Breast epithelium (tissue), 3 donors: ENCODE measurements at regions not wholly inside any gene's neighbourhood (a gene's known extent, or its start where the extent isn't known, plus 50 kb on each side); places are given as distances from the start of the nearest gene placed in this dataset.

Experiments used
- CTCF ChIP-seq, 3 donors: fragments of 450-650 bp; IDR thresholded peaks; one replicate each; pipeline ENCODE4 v1.5.1; 2016 to 2017; ENCODE audit warnings: antibody characterized with exemption in 3 of 3, mild to moderate bottlenecking in 3 of 3, moderate library complexity in 3 of 3
- POLR2A ChIP-seq: fragments of 450-650 bp; IDR thresholded peaks from one replicate; pipeline ENCODE4 v1.6.1; 2016; ENCODE audit warnings: antibody characterized with exemption, mild to moderate bottlenecking, moderate library complexity
- POLR2AphosphoS5 ChIP-seq, 3 donors: sonication (generic); formaldehyde crosslinking; IDR thresholded peaks; one replicate each; pipeline ENCODE4 v1.6.1; 2017; ENCODE audit warnings: antibody characterized with exemption in 3 of 3

- no peak for TF ChIP-seq POLR2A
- no peak for TF ChIP-seq CTCF (IDR thresholded peaks at IDR 0.05)
- no peak for TF ChIP-seq POLR2AphosphoS5 (IDR thresholded peaks at IDR 0.05)
These were observed 1041.2 kb upstream of the CDH2 start for GRCh38 chr18:29218091-29218490.
